ENCODE measurements at regions not wholly inside any gene's neighbourhood (a gene's known extent, or its start where the extent isn't known, plus 50 kb on each side); places are given as distances from the start of the nearest gene placed in this dataset.

DNA sequence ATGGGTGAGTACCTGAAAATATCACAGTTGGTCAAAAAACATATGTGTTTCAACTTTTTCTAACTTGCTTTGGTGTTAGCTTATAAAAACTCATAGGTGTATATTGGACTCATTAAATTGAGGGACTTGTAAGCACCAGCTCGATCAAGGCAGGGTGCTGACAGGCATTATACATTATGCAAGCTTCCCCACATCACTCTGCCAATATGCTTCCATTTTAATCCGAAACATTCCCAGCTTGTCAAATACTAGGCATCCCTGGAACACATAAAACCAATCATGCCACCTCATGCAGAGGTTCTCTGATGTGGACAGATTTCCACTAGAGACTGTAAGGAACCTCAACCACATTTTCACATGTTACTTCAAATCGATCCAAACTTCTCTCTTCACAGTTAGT is 187.3 kb upstream of the NT5E start:
- Histone ChIP-seq H3K4me2 (ENCODE audit: low read length) (no peak overlapping the region), H3K79me2 (ENCODE audit: insufficient read depth, low read length) (no peaks in the 10 kb centered on the region), H3K36me3 (ENCODE audit: insufficient read depth, low read length) (no peaks in the 10 kb centered on the region), H2AFZ (ENCODE audit: low read depth, low read length) (no peak overlapping the region), H3K27ac (ENCODE audit: low read depth, low read length) (no peak overlapping the region), H4K20me1 (ENCODE audit: insufficient read depth, low read length) (no peaks in the 10 kb centered on the region), H3K9ac (ENCODE audit: low read length) (no peak overlapping the region), H3K9me3 (ENCODE audit: insufficient read depth, low read depth, low read length) (no peaks in the 10 kb centered on the region), H3K27me3 (ENCODE audit: insufficient read depth, low read length) (no peaks in the 10 kb centered on the region), H3K4me3 (ENCODE audit: insufficient read depth, low read depth, low read length) (no peak overlapping the region), H3K4me1 (ENCODE audit: insufficient read depth, low read length) (no peaks in the 10 kb centered on the region)
- Mint-ChIP-seq H3K27ac (ENCODE audit: unreplicated experiment) (no peak overlapping the region), H3K4me3 (ENCODE audit: unreplicated experiment) (no peak overlapping the region), H3K9me3 (ENCODE audit: unreplicated experiment) (no peaks in the 10 kb centered on the region), H3K27me3 (ENCODE audit: low read depth, unreplicated experiment) (no peaks in the 10 kb centered on the region), H3K36me3 (ENCODE audit: low read depth, unreplicated experiment) (no peaks in the 10 kb centered on the region), H3K4me1 (ENCODE audit: low read depth, unreplicated experiment) (no peaks in the 10 kb centered on the region)
- TF ChIP-seq, protein P1, sequence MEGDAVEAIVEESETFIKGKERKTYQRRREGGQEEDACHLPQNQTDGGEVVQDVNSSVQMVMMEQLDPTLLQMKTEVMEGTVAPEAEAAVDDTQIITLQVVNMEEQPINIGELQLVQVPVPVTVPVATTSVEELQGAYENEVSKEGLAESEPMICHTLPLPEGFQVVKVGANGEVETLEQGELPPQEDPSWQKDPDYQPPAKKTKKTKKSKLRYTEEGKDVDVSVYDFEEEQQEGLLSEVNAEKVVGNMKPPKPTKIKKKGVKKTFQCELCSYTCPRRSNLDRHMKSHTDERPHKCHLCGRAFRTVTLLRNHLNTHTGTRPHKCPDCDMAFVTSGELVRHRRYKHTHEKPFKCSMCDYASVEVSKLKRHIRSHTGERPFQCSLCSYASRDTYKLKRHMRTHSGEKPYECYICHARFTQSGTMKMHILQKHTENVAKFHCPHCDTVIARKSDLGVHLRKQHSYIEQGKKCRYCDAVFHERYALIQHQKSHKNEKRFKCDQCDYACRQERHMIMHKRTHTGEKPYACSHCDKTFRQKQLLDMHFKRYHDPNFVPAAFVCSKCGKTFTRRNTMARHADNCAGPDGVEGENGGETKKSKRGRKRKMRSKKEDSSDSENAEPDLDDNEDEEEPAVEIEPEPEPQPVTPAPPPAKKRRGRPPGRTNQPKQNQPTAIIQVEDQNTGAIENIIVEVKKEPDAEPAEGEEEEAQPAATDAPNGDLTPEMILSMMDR (IDR thresholded peaks at IDR 0.05; ENCODE audit: insufficient read depth, low read depth, low read length), result no peak
- TF ChIP-seq EZH2 (IDR thresholded peaks at IDR 0.05; ENCODE audit: insufficient read depth, low read length), result no peak
- DNase-seq (ENCODE audit: low read depth) (no peak), FAIRE-seq (no peak)

DNA sequence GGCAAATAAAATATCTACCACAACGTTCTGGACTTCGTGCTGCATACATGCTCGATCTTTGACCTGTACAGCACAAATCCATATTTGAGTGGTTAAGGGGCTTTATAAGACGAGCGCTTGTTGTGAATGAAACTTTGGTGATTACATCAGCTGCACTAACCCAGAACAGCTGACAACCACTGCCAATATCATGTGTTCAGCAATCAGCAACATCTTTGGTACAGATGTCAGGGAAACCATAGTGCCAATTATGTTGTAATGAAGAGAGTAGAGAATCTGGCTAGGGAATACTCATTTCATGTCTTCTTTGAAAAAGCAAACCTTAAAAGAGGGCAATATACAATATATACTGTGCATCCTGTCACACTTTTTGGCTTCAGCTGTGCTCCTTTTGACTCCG is 188.6 kb upstream of the NT5E start:
- no peak for TF ChIP-seq EZH2 (IDR thresholded peaks at IDR 0.05; ENCODE audit: insufficient read depth, low read length)
- TF ChIP-seq, protein P1 (IDR thresholded peaks at IDR 0.05; ENCODE audit: insufficient read depth, low read depth, low read length), result no peak
- no peaks in the 10 kb centered on the region for H3K9me3 Mint-ChIP-seq (ENCODE audit: unreplicated experiment)

DNA sequence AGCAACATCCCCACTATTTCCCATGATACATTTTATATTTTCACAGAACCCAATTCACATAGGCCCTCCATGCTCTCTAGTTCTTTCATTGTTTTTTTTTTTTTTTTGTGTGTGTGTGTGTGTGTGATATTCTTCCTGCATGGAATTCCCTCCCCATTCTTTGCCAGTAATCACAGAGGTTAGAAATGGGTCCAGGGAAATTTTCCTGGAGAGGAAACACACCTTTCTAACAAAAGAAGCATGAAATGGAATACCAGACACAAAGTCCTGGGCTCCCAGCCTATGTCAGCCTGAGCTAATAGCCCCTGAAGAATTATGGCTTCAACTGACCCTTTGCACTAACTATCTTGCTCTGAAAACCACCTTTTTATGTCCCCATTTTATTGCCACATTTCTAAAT is 194.2 kb upstream of the NT5E start:
- Mint-ChIP-seq H3K4me3 (ENCODE audit: unreplicated experiment) (no peak overlapping the region), H3K4me1 (ENCODE audit: low read depth, unreplicated experiment) (peaks cover 3% of the 10 kb centered on the region), H3K36me3 (ENCODE audit: low read depth, unreplicated experiment) (no peaks in the 10 kb centered on the region), H3K9me3 (ENCODE audit: unreplicated experiment) (no peaks in the 10 kb centered on the region), H3K27me3 (ENCODE audit: low read depth, unreplicated experiment) (no peaks in the 10 kb centered on the region), H3K27ac (ENCODE audit: unreplicated experiment) (no peak overlapping the region)
- Histone ChIP-seq H3K9ac (ENCODE audit: low read length) (no peak overlapping the region), H4K20me1 (ENCODE audit: insufficient read depth, low read length) (no peaks in the 10 kb centered on the region), H3K9me3 (ENCODE audit: insufficient read depth, low read depth, low read length) (no peaks in the 10 kb centered on the region), H3K27me3 (ENCODE audit: insufficient read depth, low read length) (no peaks in the 10 kb centered on the region), H2AFZ (ENCODE audit: low read depth, low read length) (no peak overlapping the region), H3K36me3 (ENCODE audit: insufficient read depth, low read length) (no peaks in the 10 kb centered on the region), H3K27ac (ENCODE audit: low read depth, low read length) (no peak overlapping the region), H3K79me2 (ENCODE audit: insufficient read depth, low read length) (no peaks in the 10 kb centered on the region), H3K4me2 (ENCODE audit: low read length) (no peak overlapping the region), H3K4me3 (ENCODE audit: insufficient read depth, low read depth, low read length) (no peak overlapping the region), H3K4me1 (ENCODE audit: insufficient read depth, low read length) (no peaks in the 10 kb centered on the region)
- FAIRE-seq, result no peak
- no peak for TF ChIP-seq EZH2 (IDR thresholded peaks at IDR 0.05; ENCODE audit: insufficient read depth, low read length)
- TF ChIP-seq, protein P1 (IDR thresholded peaks at IDR 0.05; ENCODE audit: insufficient read depth, low read depth, low read length), result no peak
- DNase-seq (ENCODE audit: low read depth), result no peak

More for the DNA sequence above, 188.6 kb upstream of the NT5E start:
- no peaks in the 10 kb centered on the region for H3K9me3 ChIP-seq (ENCODE audit: insufficient read depth, low read depth, low read length)
- no peak overlapping the region for H3K9ac ChIP-seq (ENCODE audit: low read length)
- H3K36me3 ChIP-seq (ENCODE audit: insufficient read depth, low read length), result no peaks in the 10 kb centered on the region
- H3K79me2 ChIP-seq (ENCODE audit: insufficient read depth, low read length), result no peaks in the 10 kb centered on the region
- DNase-seq (ENCODE audit: low read depth), result no peak
- H3K27ac ChIP-seq (ENCODE audit: low read depth, low read length), result no peak overlapping the region
- no peaks in the 10 kb centered on the region for H3K36me3 Mint-ChIP-seq (ENCODE audit: low read depth, unreplicated experiment)
- H4K20me1 ChIP-seq (ENCODE audit: insufficient read depth, low read length), result no peaks in the 10 kb centered on the region
- no peak for FAIRE-seq
- H3K27me3 ChIP-seq (ENCODE audit: insufficient read depth, low read length), result no peaks in the 10 kb centered on the region
- no peak overlapping the region for H3K4me3 ChIP-seq (ENCODE audit: insufficient read depth, low read depth, low read length)
- H2AFZ ChIP-seq (ENCODE audit: low read depth, low read length), result no peak overlapping the region
- H3K27ac Mint-ChIP-seq (ENCODE audit: unreplicated experiment), result no peak overlapping the region
- no peaks in the 10 kb centered on the region for H3K27me3 Mint-ChIP-seq (ENCODE audit: low read depth, unreplicated experiment)
- H3K4me1 Mint-ChIP-seq (ENCODE audit: low read depth, unreplicated experiment), result no peaks in the 10 kb centered on the region
- no peak overlapping the region for H3K4me2 ChIP-seq (ENCODE audit: low read length)
- no peak overlapping the region for H3K4me3 Mint-ChIP-seq (ENCODE audit: unreplicated experiment)
- no peaks in the 10 kb centered on the region for H3K4me1 ChIP-seq (ENCODE audit: insufficient read depth, low read length)
